ENCODE measurements at regions not wholly inside any gene's neighbourhood (a gene's known extent, or its start where the extent isn't known, plus 50 kb on each side); places are given as distances from the start of the nearest gene placed in this dataset.
"Not testable (repeated sequence)": the region's sequence is repeated elsewhere in the genome, so short reads cannot be mapped to it uniquely, and the experiment has no call there.

DNA sequence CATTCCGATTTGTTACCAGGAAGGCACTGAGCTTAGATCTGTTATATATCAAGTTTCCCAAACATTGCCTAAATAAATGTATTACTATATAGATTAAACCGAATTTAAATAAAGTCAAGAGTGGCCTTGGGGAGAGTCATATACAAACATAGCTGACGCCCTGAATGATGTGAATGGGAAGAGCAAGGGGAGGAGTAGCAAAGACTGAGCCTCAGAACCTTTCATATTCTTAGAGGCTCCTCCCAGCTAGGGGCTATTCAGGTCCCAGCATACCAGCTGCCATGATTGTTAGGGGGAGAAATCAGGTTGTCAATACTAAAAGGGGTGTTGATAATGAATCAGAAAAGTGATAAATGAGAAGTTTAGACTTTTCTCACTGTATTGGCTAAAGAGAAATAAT, 64.7 kb upstream of the ITGB1 start:
- H3K9me3 ChIP-seq (replicated peaks in 1 of 3), result no peaks in the 10 kb centered on the region
- TF ChIP-seq, protein P1, sequence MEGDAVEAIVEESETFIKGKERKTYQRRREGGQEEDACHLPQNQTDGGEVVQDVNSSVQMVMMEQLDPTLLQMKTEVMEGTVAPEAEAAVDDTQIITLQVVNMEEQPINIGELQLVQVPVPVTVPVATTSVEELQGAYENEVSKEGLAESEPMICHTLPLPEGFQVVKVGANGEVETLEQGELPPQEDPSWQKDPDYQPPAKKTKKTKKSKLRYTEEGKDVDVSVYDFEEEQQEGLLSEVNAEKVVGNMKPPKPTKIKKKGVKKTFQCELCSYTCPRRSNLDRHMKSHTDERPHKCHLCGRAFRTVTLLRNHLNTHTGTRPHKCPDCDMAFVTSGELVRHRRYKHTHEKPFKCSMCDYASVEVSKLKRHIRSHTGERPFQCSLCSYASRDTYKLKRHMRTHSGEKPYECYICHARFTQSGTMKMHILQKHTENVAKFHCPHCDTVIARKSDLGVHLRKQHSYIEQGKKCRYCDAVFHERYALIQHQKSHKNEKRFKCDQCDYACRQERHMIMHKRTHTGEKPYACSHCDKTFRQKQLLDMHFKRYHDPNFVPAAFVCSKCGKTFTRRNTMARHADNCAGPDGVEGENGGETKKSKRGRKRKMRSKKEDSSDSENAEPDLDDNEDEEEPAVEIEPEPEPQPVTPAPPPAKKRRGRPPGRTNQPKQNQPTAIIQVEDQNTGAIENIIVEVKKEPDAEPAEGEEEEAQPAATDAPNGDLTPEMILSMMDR (IDR thresholded peaks at IDR 0.05), result no peak
- TF ChIP-seq POLR2A (IDR thresholded peaks at IDR 0.05), result no peak
- intact Hi-C loops (cut with DNase I), result no loop called here
- 77 to 85% (median 82%) methylated on average over 3 of the region's 3 CpGs for WGBS, 4 donors
- peaks cover 0 to 13% of the 10 kb centered on the region in 2 donors for H3K4me1 ChIP-seq (replicated peaks in 1 of 2)
- no peak overlapping the region for H3K27ac ChIP-seq
- H3K36me3 ChIP-seq (replicated peaks in 1 of 2), result no peaks in the 10 kb centered on the region
- H3K4me3 ChIP-seq, result no peak overlapping the region
- DNase-seq, result no peak
- no peaks in the 10 kb centered on the region for H3K27me3 ChIP-seq

DNA sequence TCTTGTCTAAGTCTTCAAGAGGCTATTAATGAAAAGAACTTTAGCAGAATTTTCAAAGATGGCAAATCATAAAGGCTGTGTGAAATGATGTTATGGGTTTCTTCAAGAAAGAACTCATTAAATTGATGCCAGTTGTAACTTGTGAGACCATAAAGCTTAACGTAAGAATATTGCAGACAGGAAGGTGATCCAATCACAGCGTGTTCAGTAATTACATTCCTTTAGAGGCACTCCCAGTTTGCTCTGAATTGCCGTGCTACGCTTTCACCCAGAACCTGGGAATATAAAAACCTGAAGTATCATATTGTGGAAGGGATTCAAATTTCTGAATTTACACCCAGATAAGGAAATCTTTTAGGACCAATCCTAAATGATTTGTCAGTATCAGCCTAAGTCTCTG, 64.1 kb upstream of the ITGB1 start:
- peaks cover 0 to 13% of the 10 kb centered on the region in 2 donors for H3K4me1 ChIP-seq (replicated peaks in 1 of 2)
- no peaks in the 10 kb centered on the region for H3K27me3 ChIP-seq
- H3K36me3 ChIP-seq (replicated peaks in 1 of 2), result no peaks in the 10 kb centered on the region
- intact Hi-C loops (cut with DNase I), result no loop called here
- no peaks in the 10 kb centered on the region for H3K9me3 ChIP-seq (replicated peaks in 1 of 3)
- no peak overlapping the region for H3K4me3 ChIP-seq
- H3K27ac ChIP-seq, result no peak overlapping the region
- TF ChIP-seq POLR2A (IDR thresholded peaks at IDR 0.05), result no peak
- DNase-seq, result no peak
- WGBS, 4 donors, result 88 to 94% (median 92%) methylated on average over 4 of the region's 4 CpGs

DNA sequence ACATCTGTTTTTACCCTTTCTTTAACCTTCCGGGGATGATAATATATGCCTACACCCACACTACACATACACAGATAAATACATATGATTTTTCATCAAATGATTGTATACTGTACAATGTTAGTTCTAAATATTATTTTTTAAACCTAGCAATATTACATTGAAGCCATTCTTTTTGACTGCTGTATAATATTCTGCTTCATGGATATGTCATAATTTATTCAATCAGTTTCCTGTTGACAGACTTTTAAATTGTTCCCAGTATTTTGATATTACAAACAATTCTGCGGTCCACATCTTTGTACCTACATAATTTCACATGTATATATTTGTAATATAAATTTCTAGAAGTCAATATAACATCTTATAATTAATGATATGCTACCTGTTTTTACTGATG, 59.0 kb upstream of the ITGB1 start:
- Histone ChIP-seq H3K27me3 (no peaks in the 10 kb centered on the region), H3K4me1 (replicated peaks in 1 of 2) (no peaks in the 10 kb centered on the region), H3K9me3 (replicated peaks in 1 of 3) (no peaks in the 10 kb centered on the region), H3K4me3 (no peak overlapping the region), H3K27ac (no peak overlapping the region), H3K36me3 (replicated peaks in 1 of 2) (no peaks in the 10 kb centered on the region)
- 96 to 99% (median 97%) methylated on average over 2 of the region's 2 CpGs for WGBS, 4 donors
- no peak for DNase-seq
- TF ChIP-seq, protein P1 (IDR thresholded peaks at IDR 0.05), result no peak
- TF ChIP-seq POLR2A (IDR thresholded peaks at IDR 0.05), result no peak
- intact Hi-C loops (cut with DNase I), result no loop called here

DNA sequence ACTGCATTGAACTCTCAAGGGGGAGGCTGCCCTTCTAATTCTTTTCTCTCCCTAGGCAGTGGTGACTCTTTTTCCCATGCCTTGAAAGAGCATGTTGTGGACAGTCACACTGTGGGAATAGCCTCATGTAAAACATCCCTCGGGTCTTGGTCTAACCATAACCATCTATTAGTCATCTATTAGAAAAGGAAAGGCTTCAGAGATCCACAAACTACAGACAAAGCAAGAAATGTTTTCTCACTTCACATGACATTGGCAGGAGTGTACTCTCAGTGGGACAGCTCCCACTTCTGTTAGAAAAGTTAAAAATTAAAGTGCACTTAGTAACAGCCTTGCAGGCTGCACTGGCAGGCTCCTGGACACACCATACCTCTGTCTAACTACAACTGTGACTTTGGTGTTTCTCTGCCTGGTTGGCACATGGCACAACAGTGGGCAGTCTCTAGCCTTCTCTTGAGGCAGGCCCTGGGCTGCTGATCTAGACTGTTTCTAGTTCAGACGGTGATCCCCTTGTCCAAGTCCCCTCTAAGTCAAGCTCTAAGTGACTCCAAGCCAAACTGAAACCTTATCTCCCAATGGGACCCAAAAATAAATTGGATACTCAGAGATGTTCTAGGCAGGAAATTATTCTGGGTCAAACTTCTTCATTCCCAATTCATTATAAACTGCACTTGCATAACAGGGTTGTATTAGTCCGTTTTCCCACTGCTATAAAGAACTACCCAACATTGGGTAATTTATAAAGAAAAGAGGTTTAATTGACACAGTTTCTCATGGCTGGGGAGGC, 57.9 kb upstream of the ITGB1 start:
- TF ChIP-seq, protein P1 (IDR thresholded peaks at IDR 0.05), result no peak
- TF ChIP-seq POLR2A (IDR thresholded peaks at IDR 0.05), result no peak
- intact Hi-C loops (cut with DNase I), result no loop called here

DNA sequence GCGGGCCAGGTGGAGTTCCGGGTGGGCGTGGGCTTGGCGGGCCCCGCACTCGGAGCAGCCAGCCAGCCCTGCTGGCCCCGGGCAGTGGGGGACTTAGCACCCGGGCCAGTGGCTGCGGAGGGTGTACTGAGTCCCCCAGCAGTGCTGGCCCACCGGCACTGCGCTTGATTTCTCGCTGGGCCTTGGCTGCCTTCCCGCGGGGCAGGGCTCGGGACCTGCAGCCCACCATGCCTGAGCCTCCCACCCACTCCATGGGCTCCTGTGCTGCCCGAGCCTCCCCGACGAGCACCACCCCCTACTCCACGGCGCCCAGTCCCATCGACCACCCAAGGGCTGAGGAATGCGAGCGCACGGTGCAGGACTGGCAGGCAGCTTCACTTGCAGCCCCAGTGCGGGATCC, 55.3 kb upstream of the ITGB1 start:
- DNase-seq; intact Hi-C loops (cut with DNase I); H3K4me3 ChIP-seq; H3K27ac ChIP-seq; H3K9me3 ChIP-seq (replicated peaks in 1 of 3); H3K27me3 ChIP-seq; H3K4me1 ChIP-seq (replicated peaks in 1 of 2); H3K36me3 ChIP-seq (replicated peaks in 1 of 2): not testable (repeated sequence)
- WGBS, 4 donors, result 88 to 100% (median 93%) methylated on average over 6 to 24 of the region's 25 CpGs

More for the DNA sequence above, 57.9 kb upstream of the ITGB1 start:
- H3K36me3 ChIP-seq (replicated peaks in 1 of 2), result no peaks in the 10 kb centered on the region
- H3K4me1 ChIP-seq (replicated peaks in 1 of 2), result no peaks in the 10 kb centered on the region
- H3K9me3 ChIP-seq (replicated peaks in 1 of 3), result no peaks in the 10 kb centered on the region
- H3K4me3 ChIP-seq, result no peak overlapping the region
- H3K27me3 ChIP-seq, result no peaks in the 10 kb centered on the region
- no peak overlapping the region for H3K27ac ChIP-seq
- 63 to 75% (median 68%) methylated on average over 3 of the region's 3 CpGs for WGBS, 4 donors
- no peak for DNase-seq

Measured in adrenal gland (tissue), 9 donors.